ENCODE measurements at regions not wholly inside any gene's neighbourhood (a gene's known extent, or its start where the extent isn't known, plus 50 kb on each side); places are given as distances from the start of the nearest gene placed in this dataset.

DNA sequence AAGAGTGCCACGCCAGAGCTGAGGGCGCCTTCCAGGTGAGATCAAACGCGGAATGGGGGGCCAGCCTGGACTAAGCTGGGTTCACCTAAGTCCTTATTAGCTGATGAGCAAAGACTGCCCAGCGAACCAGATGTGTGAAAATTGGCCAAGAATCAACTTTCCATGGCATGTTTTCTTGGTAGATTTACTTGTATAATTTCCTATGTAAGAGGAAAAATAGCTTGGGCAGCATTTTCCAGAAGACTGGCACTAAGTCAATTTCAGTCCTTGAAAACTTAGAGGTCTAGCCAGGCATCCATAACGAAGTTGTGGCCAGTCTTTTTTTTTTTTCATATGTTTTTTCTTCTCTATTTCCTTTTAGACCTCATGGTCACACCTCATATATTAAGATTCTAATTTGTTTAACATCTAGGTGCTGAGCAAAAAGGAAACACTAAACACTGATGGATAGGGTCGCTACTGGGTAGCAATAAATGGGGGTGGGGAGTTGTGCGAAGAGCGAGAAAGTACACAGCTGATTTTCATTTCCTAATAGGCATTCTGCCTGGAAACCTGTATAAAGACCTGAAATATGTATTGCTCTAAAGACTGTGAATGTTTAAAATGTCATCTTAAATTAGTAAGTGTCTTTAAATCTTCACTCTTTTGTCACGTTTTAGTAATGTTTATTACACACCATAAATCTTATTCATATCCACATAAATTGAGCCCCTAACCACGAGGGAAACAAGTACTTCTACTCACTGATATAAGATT is 188.8 kb downstream of the CD83 start:
- H3K4me1 Mint-ChIP-seq = peaks cover 12% of the 10 kb centered on the region
- no peaks in the 10 kb centered on the region for H3K36me3 Mint-ChIP-seq
- DNase-seq (ENCODE audit: low spot score in 2 of 2, unreplicated experiment in 2 of 2) = no peak
- no peak for TF ChIP-seq CTCF (IDR thresholded peaks at IDR 0.05; ENCODE audit: unreplicated experiment)
- no peak overlapping the region for H3K27ac Mint-ChIP-seq
- H3K4me3 Mint-ChIP-seq = no peak overlapping the region
- peaks cover 9% of the 10 kb centered on the region for H3K9me3 Mint-ChIP-seq
- peaks cover 45% of the 10 kb centered on the region for H3K27me3 Mint-ChIP-seq (ENCODE audit: low read depth)

GRCh38 chr6:14309516-14309915 is 191.9 kb downstream of the CD83 start:
- Mint-ChIP-seq H3K36me3 (no peaks in the 10 kb centered on the region), H3K27me3 (ENCODE audit: low read depth) (peaks cover 19% of the 10 kb centered on the region), H3K27ac (no peak overlapping the region), H3K4me3 (no peak overlapping the region), H3K4me1 (peaks cover 12% of the 10 kb centered on the region), H3K9me3 (no peaks in the 10 kb centered on the region)
- DNase-seq (ENCODE audit: low spot score in 2 of 2, unreplicated experiment in 2 of 2) = no peak
- no peak for TF ChIP-seq CTCF (IDR thresholded peaks at IDR 0.05; ENCODE audit: unreplicated experiment)

DNA sequence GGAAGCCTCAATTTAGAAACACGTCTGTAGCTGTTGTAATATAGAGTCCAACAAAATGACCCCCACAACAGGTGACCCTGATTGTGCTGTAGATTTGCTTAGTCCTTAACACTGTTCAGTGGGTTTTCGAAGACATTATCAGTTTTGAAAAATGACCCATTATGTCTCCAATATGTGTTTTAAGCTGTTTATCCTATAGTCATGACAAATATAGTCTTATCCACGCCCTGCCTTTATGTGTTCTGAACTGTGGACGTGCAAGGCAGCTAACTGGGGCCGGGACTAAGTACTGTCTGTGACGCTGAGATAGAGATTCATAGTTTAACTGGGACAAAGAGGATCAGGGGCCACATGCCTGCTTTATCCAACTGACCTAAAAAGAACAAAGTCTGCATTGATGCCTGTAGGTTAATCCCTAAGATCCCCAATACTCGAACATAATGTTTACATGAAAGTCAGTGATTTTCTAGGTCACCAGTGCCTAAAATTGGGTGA is 192.4 kb downstream of the CD83 start:
- TF ChIP-seq CTCF (IDR thresholded peaks at IDR 0.05; ENCODE audit: unreplicated experiment) = no peak
- Mint-ChIP-seq H3K36me3 (no peaks in the 10 kb centered on the region), H3K27me3 (ENCODE audit: low read depth) (peaks cover 16% of the 10 kb centered on the region), H3K4me1 (peaks cover 12% of the 10 kb centered on the region), H3K9me3 (no peaks in the 10 kb centered on the region), H3K4me3 (no peak overlapping the region), H3K27ac (no peak overlapping the region)
- DNase-seq (ENCODE audit: low spot score in 2 of 2, unreplicated experiment in 2 of 2) = no peak

DNA sequence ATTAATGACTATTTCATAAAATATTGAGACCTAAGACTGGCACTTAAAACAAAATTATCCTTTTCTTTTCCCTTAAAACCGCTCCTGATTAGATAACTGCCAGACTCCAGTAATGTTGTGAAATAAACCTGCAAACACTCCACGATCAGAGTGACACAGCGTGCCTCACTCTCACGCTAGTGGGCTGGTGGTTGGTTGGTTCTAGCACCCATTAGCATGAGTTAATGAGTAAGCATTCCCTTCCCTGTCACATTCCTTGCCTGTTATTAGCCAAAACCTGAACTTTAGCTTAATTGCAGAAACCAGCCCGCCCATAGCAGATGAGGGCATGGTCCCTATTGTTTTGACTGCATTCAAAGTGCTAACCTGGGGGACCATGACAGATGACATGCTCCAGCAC is 193.4 kb downstream of the CD83 start:
- no peak for DNase-seq (ENCODE audit: low spot score in 2 of 2, unreplicated experiment in 2 of 2)
- Mint-ChIP-seq H3K9me3 (no peaks in the 10 kb centered on the region), H3K27me3 (ENCODE audit: low read depth) (peaks cover 13% of the 10 kb centered on the region)

GRCh38 chr6:14312587-14312986 is 195.0 kb downstream of the CD83 start:
- Mint-ChIP-seq H3K9me3 (no peaks in the 10 kb centered on the region), H3K4me3 (no peak overlapping the region), H3K4me1 (peaks cover 20% of the 10 kb centered on the region), H3K27me3 (ENCODE audit: low read depth) (peaks cover 9% of the 10 kb centered on the region), H3K27ac (no peak overlapping the region), H3K36me3 (no peaks in the 10 kb centered on the region)
- DNase-seq (ENCODE audit: low spot score in 2 of 2, unreplicated experiment in 2 of 2) = no peak
- no peak for TF ChIP-seq CTCF (IDR thresholded peaks at IDR 0.05; ENCODE audit: unreplicated experiment)

More for the DNA sequence above, 193.4 kb downstream of the CD83 start:
- no peaks in the 10 kb centered on the region for H3K36me3 Mint-ChIP-seq
- H3K4me3 Mint-ChIP-seq = no peak overlapping the region
- TF ChIP-seq CTCF (IDR thresholded peaks at IDR 0.05; ENCODE audit: unreplicated experiment) = no peak
- peaks cover 14% of the 10 kb centered on the region for H3K4me1 Mint-ChIP-seq
- no peak overlapping the region for H3K27ac Mint-ChIP-seq
